ENCODE measurements at regions not wholly inside any gene's neighbourhood (a gene's known extent, or its start where the extent isn't known, plus 50 kb on each side); places are given as distances from the start of the nearest gene placed in this dataset.

- TF ChIP-seq EZH2 (IDR thresholded peaks at IDR 0.05; ENCODE audit: borderline replicate concordance, low read depth, low read length, severe bottlenecking) (no peak), CTCF (IDR thresholded peaks at IDR 0.05; ENCODE audit: borderline replicate concordance, extremely low read depth, low read length, poor library complexity, severe bottlenecking) (no peak)
Measured at GRCh38 chr5:2852446-2852845, 101.0 kb upstream of the IRX2 start.

Measured in DND-41 (cell line).